WTC11 (cell line): ENCODE measurements at regions not wholly inside any gene's neighbourhood (a gene's known extent, or its start where the extent isn't known, plus 50 kb on each side); places are given as distances from the start of the nearest gene placed in this dataset.

ENCODE experiments used
- ATAC-seq: fragments of 200-7000 bp; cut with Tn5 transposase; 2 replicates; pipeline ENCODE4 v1.10.0; 2021; ENCODE audit warnings: mild to moderate bottlenecking, moderate library complexity
- CTCF ChIA-PET: fragments of 300-600 bp; sonication (Branson Sonifier 250); formaldehyde crosslinking; loops from one replicate; lab custom pipeline; 2021; ENCODE audit warnings: antibody characterized with exemption; lab: Charles Lee
- POLR2A ChIA-PET: fragments of 350-600 bp; sonication (Branson Sonifier 250); formaldehyde crosslinking; loops from one replicate; lab custom pipeline; 2021; ENCODE audit warnings: antibody characterized with exemption; lab: Charles Lee
- DNase-seq: peaks from one replicate; pipeline ENCODE4 v3.0.0; 2021; ENCODE audit warnings: low spot score
- H3K27ac Mint-ChIP-seq: 2 replicates; pipeline ENCODE4 v1.8.0; 2021; ENCODE audit warnings: mixed read lengths
- H3K27me3 Mint-ChIP-seq: 2 replicates; pipeline ENCODE4 v1.8.0; 2021; ENCODE audit warnings: low read depth, mild to moderate bottlenecking, moderate library complexity, mixed read lengths
- H3K36me3 Mint-ChIP-seq: 2 replicates; pipeline ENCODE4 v1.8.0; 2021; ENCODE audit warnings: mixed read lengths
- H3K4me1 Mint-ChIP-seq: 2 replicates; pipeline ENCODE4 v1.8.0; 2022; ENCODE audit warnings: mixed read lengths
- H3K4me3 Mint-ChIP-seq: 2 replicates; pipeline ENCODE4 v1.8.0; 2021; ENCODE audit warnings: mild to moderate bottlenecking, moderate library complexity, mixed read lengths
- H3K9me3 Mint-ChIP-seq: 2 replicates; pipeline ENCODE4 v1.8.0; 2021; ENCODE audit warnings: mixed read lengths
- AR ChIP-seq: fragments of 250-450 bp; sonication (Bioruptor Pico); IDR thresholded peaks from 2 replicates; pipeline ENCODE4 v1.9.0; 2021; ENCODE audit warnings: mild to moderate bottlenecking
- ARID4B ChIP-seq: sonication (generic); formaldehyde crosslinking; IDR thresholded peaks from 2 replicates; pipeline ENCODE4 v1.8.0; 2023; ENCODE audit warnings: missing genetic modification reagents, mild to moderate bottlenecking, borderline replicate concordance
- ELF4 ChIP-seq: sonication (generic); formaldehyde crosslinking; IDR thresholded peaks from 2 replicates; pipeline ENCODE4 v1.8.1; 2022; ENCODE audit warnings: low read depth, mild to moderate bottlenecking, moderate library complexity, missing genetic modification reagents
- ETV6 ChIP-seq: sonication (generic); formaldehyde crosslinking; IDR thresholded peaks from 2 replicates; pipeline ENCODE4 v1.8.1; 2022; ENCODE audit warnings: mild to moderate bottlenecking, missing genetic modification reagents
- GABPB1 ChIP-seq: sonication (generic); formaldehyde crosslinking; IDR thresholded peaks from 2 replicates; pipeline ENCODE4 v1.8.1; 2023; ENCODE audit warnings: mild to moderate bottlenecking, missing genetic modification reagents
- HMGA2 ChIP-seq: fragments of 250-450 bp; sonication (Bioruptor Pico); IDR thresholded peaks from 2 replicates; pipeline ENCODE4 v1.4.0; 2021; ENCODE audit warnings: mild to moderate bottlenecking, moderate library complexity
- HMGXB4 ChIP-seq: sonication (generic); formaldehyde crosslinking; IDR thresholded peaks from 2 replicates; pipeline ENCODE4 v1.8.1; 2023; ENCODE audit warnings: mild to moderate bottlenecking, moderate library complexity, missing genetic modification reagents
- MLX ChIP-seq: sonication (generic); formaldehyde crosslinking; IDR thresholded peaks from 2 replicates; pipeline ENCODE4 v1.8.1; 2023; ENCODE audit warnings: mild to moderate bottlenecking, missing genetic modification reagents, moderate library complexity
- MXD4 ChIP-seq: fragments of 250-450 bp; sonication (Bioruptor Pico); IDR thresholded peaks from 2 replicates; pipeline ENCODE4 v1.8.0; 2021; ENCODE audit warnings: mild to moderate bottlenecking, moderate library complexity, borderline replicate concordance
- NFATC4 ChIP-seq: fragments of 250-450 bp; sonication (Bioruptor Pico); IDR thresholded peaks from 2 replicates; pipeline ENCODE4 v1.9.0; 2021; ENCODE audit warnings: mild to moderate bottlenecking
- OVOL2 ChIP-seq: fragments of 250-450 bp; sonication (Bioruptor Pico); IDR thresholded peaks from 2 replicates; pipeline ENCODE4 v1.9.0; 2021; ENCODE audit warnings: mild to moderate bottlenecking, borderline replicate concordance
- ZBTB43 ChIP-seq: sonication (generic); formaldehyde crosslinking; IDR thresholded peaks from 2 replicates; pipeline ENCODE4 v1.8.1; 2023; ENCODE audit warnings: mild to moderate bottlenecking, missing genetic modification reagents
- ZMAT4 ChIP-seq: fragments of 250-450 bp; sonication (Bioruptor Pico); IDR thresholded peaks from 2 replicates; pipeline ENCODE4 v1.9.0; 2021; ENCODE audit warnings: mild to moderate bottlenecking
- ZNF232 ChIP-seq: sonication (generic); formaldehyde crosslinking; IDR thresholded peaks from 2 replicates; pipeline ENCODE4 v1.8.0; 2022; ENCODE audit warnings: mild to moderate bottlenecking, missing genetic modification reagents

GRCh38 chr10:29174389-29174788 lies 114.5 kb upstream of the LYZL1 start:
- ChIA-PET POLR2A (no interaction called here), CTCF (no interaction called here)
- TF ChIP-seq MLX (CRISPR knock-in tag) (no peak), NFATC4 (CRISPR knock-in tag) (no peak), ZBTB43 (no peak), ETV6 (CRISPR knock-in tag) (no peak), HMGXB4 (CRISPR knock-in tag) (no peak)
- DNase-seq = no peak
- Mint-ChIP-seq H3K4me1 (0 out of 2 replicates have a peak, but pooled peaks cover 7% of the 10 kb centered on the region), H3K9me3 (peaks cover 46% of the 10 kb centered on the region), H3K4me3 (no peak overlapping the region), H3K27me3 (no peaks in the 10 kb centered on the region), H3K27ac (no peak overlapping the region), H3K36me3 (peaks cover 41% of the 10 kb centered on the region)
- ATAC-seq = no peak

GRCh38 chr10:29176845-29177832 lies 111.7 kb upstream of the LYZL1 start:
- TF ChIP-seq ZMAT4 (CRISPR knock-in tag) = no peak
- TF ChIP-seq HMGA2 (CRISPR knock-in tag) = peak; percentile 90
- ATAC-seq (no peak), DNase-seq (no peak)
- H3K36me3 Mint-ChIP-seq = peaks cover 25% of the 10 kb centered on the region
- H3K4me1 Mint-ChIP-seq = 0 out of 2 replicates have a peak, but pooled peaks cover 5% of the 10 kb centered on the region
- POLR2A ChIA-PET = interaction anchor here (1.6 kb wide), 1 partner anchor 8 kb away, joined by 3 read pairs; no protein-coding TSS in a partner anchor
- no peaks in the 10 kb centered on the region for H3K27me3 Mint-ChIP-seq
- no peak overlapping the region for H3K4me3 Mint-ChIP-seq
- H3K9me3 Mint-ChIP-seq = peaks cover 30% of the 10 kb centered on the region
- no peak overlapping the region for H3K27ac Mint-ChIP-seq
- CTCF ChIA-PET = no interaction called here

- H3K36me3 Mint-ChIP-seq = no peaks in the 10 kb centered on the region
- ATAC-seq = no peak
- no peak overlapping the region for H3K4me3 Mint-ChIP-seq
- no peaks in the 10 kb centered on the region for H3K27me3 Mint-ChIP-seq
- H3K27ac Mint-ChIP-seq = no peak overlapping the region
- H3K9me3 Mint-ChIP-seq = peaks cover 9% of the 10 kb centered on the region
- peaks cover 18% of the 10 kb centered on the region for H3K4me1 Mint-ChIP-seq
- ChIA-PET POLR2A (no interaction called here), CTCF (no interaction called here)
- no peak for TF ChIP-seq MXD4
- TF ChIP-seq ARID4B (CRISPR knock-in tag) = no peak
- no peak for TF ChIP-seq GABPB1 (CRISPR knock-in tag)
- TF ChIP-seq AR (CRISPR knock-in tag) = no peak
- no peak for TF ChIP-seq ELF4 (CRISPR knock-in tag)
- TF ChIP-seq OVOL2 (CRISPR knock-in tag) = no peak
- no peak for TF ChIP-seq ETV6 (CRISPR knock-in tag)
- no peak for TF ChIP-seq ZNF232 (CRISPR knock-in tag)
- TF ChIP-seq, all 79 proteins: peak for 0
- no peak for DNase-seq
These were observed 106.9 kb upstream of the LYZL1 start for GRCh38 chr10:29181936-29182335.
